ENCODE measurements at regions not wholly inside any gene's neighbourhood (a gene's known extent, or its start where the extent isn't known, plus 50 kb on each side); places are given as distances from the start of the nearest gene placed in this dataset.

DNA sequence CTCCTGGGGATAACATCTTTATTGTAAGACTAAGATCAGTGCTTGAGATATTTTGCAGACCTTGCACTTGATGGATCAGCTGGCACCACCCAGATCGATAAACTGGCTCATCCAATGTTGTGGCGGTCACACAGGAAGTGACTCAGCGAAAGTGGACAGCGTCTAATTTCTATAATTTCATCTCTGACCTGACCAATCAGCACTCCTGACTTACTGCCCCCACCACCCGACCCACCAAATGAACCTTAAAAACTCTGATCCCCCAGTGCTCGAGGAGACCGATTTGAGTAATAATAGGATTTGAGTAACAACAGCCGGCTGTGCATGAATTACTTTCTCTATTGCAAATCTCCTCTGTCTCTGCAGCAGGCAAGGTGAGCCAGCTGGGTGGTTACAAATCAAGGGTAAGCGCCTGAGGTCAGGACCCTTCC lies 62.7 kb upstream of the RNU6-1 start:
- H2AFZ ChIP-seq (ENCODE audit: insufficient read depth, low read depth, low read length, poor library complexity, severe bottlenecking): peak overlapping the region; percentile 5
- no peaks in the 10 kb centered on the region for H3K9me3 Mint-ChIP-seq (ENCODE audit: insufficient read depth)
- H3K4me3 ChIP-seq (ENCODE audit: control extremely low read depth in 1 of 5, extremely low read depth in 1 of 5, insufficient read depth in 1 of 5, low read depth in 2 of 5, low read length in 4 of 5): no peak overlapping the region
- H3K27me3 ChIP-seq (replicated peaks in 1 of 4; ENCODE audit: control extremely low read depth in 1 of 4, control insufficient read depth in 3 of 4, insufficient read depth in 4 of 4, low read length in 3 of 4): no peaks in the 10 kb centered on the region
- WGBS (ENCODE audit: insufficient coverage): 80% methylated on average over 4 of the region's 9 CpGs
- H3K9ac ChIP-seq (ENCODE audit: low read length): no peak overlapping the region
- no peaks in the 10 kb centered on the region for H3K4me1 Mint-ChIP-seq
- H3K4me3 Mint-ChIP-seq: peak overlapping the region; percentile 40
- CTCF ChIA-PET: no interaction called here
- H3K4me2 ChIP-seq (replicated peaks; ENCODE audit: low read depth, low read length, poor library complexity, severe bottlenecking): no peak overlapping the region
- no peaks in the 10 kb centered on the region for H3K79me2 ChIP-seq (ENCODE audit: control insufficient read depth, insufficient read depth, low read length)
- H3K36me3 ChIP-seq (replicated peaks in 1 of 2; ENCODE audit: control extremely low read depth in 1 of 2, control insufficient read depth in 1 of 2, extremely low read depth in 1 of 2, insufficient read depth in 2 of 2, low read length in 1 of 2): no peaks in the 10 kb centered on the region
- DNase-seq (no peak), ATAC-seq (ENCODE audit: low read depth) (no peak)
- H3K27ac Mint-ChIP-seq: no peak overlapping the region
- H4K20me1 ChIP-seq (ENCODE audit: control insufficient read depth, insufficient read depth, low read length, poor library complexity, severe bottlenecking): no peaks in the 10 kb centered on the region
- H3K9me3 ChIP-seq (ENCODE audit: control extremely low read depth in 1 of 3, control insufficient read depth in 2 of 3, insufficient read depth in 1 of 3, low read length in 2 of 3): no peaks in the 10 kb centered on the region
- peaks cover 15% of the 10 kb centered on the region for H3K27me3 Mint-ChIP-seq
- intact Hi-C loops (cut with micrococcal nuclease): no loop called here
- no peak overlapping the region for H3K27ac ChIP-seq (ENCODE audit: low read length in 2 of 2)
- TF ChIP-seq, protein P1, sequence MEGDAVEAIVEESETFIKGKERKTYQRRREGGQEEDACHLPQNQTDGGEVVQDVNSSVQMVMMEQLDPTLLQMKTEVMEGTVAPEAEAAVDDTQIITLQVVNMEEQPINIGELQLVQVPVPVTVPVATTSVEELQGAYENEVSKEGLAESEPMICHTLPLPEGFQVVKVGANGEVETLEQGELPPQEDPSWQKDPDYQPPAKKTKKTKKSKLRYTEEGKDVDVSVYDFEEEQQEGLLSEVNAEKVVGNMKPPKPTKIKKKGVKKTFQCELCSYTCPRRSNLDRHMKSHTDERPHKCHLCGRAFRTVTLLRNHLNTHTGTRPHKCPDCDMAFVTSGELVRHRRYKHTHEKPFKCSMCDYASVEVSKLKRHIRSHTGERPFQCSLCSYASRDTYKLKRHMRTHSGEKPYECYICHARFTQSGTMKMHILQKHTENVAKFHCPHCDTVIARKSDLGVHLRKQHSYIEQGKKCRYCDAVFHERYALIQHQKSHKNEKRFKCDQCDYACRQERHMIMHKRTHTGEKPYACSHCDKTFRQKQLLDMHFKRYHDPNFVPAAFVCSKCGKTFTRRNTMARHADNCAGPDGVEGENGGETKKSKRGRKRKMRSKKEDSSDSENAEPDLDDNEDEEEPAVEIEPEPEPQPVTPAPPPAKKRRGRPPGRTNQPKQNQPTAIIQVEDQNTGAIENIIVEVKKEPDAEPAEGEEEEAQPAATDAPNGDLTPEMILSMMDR (IDR thresholded peaks at IDR 0.05): no peak
- TF ChIP-seq EZH2 (IDR thresholded peaks at IDR 0.05; ENCODE audit: borderline replicate concordance, insufficient read depth, low read depth, low read length, poor library complexity, severe bottlenecking): no peak
- POLR2A ChIA-PET: no interaction called here
- H3K4me1 ChIP-seq (ENCODE audit: control insufficient read depth in 2 of 2, insufficient read depth in 2 of 2, low read length in 2 of 2): no peaks in the 10 kb centered on the region

- no peaks in the 10 kb centered on the region for H4K20me1 ChIP-seq (ENCODE audit: control insufficient read depth, insufficient read depth, low read length, poor library complexity, severe bottlenecking)
- no peaks in the 10 kb centered on the region for H3K27me3 ChIP-seq (replicated peaks in 1 of 4; ENCODE audit: control extremely low read depth in 1 of 4, control insufficient read depth in 3 of 4, insufficient read depth in 4 of 4, low read length in 3 of 4)
- DNase-seq (no peak), ATAC-seq (ENCODE audit: low read depth) (no peak)
- Mint-ChIP-seq H3K9me3 (ENCODE audit: insufficient read depth) (peaks cover 4% of the 10 kb centered on the region), H3K4me3 (no peak overlapping the region), H3K27ac (no peak overlapping the region), H3K27me3 (peaks cover 19% of the 10 kb centered on the region), H3K4me1 (no peaks in the 10 kb centered on the region)
- H3K9ac ChIP-seq (ENCODE audit: low read length): no peak overlapping the region
- no peak overlapping the region for H3K4me2 ChIP-seq (replicated peaks; ENCODE audit: low read depth, low read length, poor library complexity, severe bottlenecking)
- ChIA-PET POLR2A (no interaction called here), CTCF (no interaction called here)
- no peaks in the 10 kb centered on the region for H3K79me2 ChIP-seq (ENCODE audit: control insufficient read depth, insufficient read depth, low read length)
- H3K27ac ChIP-seq (ENCODE audit: low read length in 2 of 2): no peak overlapping the region
- H2AFZ ChIP-seq (ENCODE audit: insufficient read depth, low read depth, low read length, poor library complexity, severe bottlenecking): no peak overlapping the region
- H3K36me3 ChIP-seq (replicated peaks in 1 of 2; ENCODE audit: control extremely low read depth in 1 of 2, control insufficient read depth in 1 of 2, extremely low read depth in 1 of 2, insufficient read depth in 2 of 2, low read length in 1 of 2): no peaks in the 10 kb centered on the region
- H3K4me3 ChIP-seq (ENCODE audit: control extremely low read depth in 1 of 5, extremely low read depth in 1 of 5, insufficient read depth in 1 of 5, low read depth in 2 of 5, low read length in 4 of 5): no peak overlapping the region
- no peaks in the 10 kb centered on the region for H3K4me1 ChIP-seq (ENCODE audit: control insufficient read depth in 2 of 2, insufficient read depth in 2 of 2, low read length in 2 of 2)
- TF ChIP-seq, protein P1 (IDR thresholded peaks at IDR 0.05): no peak
- TF ChIP-seq EZH2 (IDR thresholded peaks at IDR 0.05; ENCODE audit: borderline replicate concordance, insufficient read depth, low read depth, low read length, poor library complexity, severe bottlenecking): no peak
- H3K9me3 ChIP-seq (ENCODE audit: control extremely low read depth in 1 of 3, control insufficient read depth in 2 of 3, insufficient read depth in 1 of 3, low read length in 2 of 3): no peaks in the 10 kb centered on the region
- intact Hi-C loops (cut with micrococcal nuclease): no loop called here
Measured at GRCh38 chr15:67903708-67904107, 63.9 kb upstream of the RNU6-1 start.
